PC-3 (cell line): ENCODE measurements at regions not wholly inside any gene's neighbourhood (a gene's known extent, or its start where the extent isn't known, plus 50 kb on each side); places are given as distances from the start of the nearest gene placed in this dataset.

Experiments used
- EZH2 ChIP-seq: fragments of 300-600 bp; sonication (generic); IDR thresholded peaks from one replicate; pipeline ENCODE4 v1.6.1; 2017; ENCODE audit warnings: antibody characterized with exemption, mild to moderate bottlenecking, low read length; ENCODE audit not compliant: unreplicated experiment
- EZH2phosphoT487 ChIP-seq: fragments of 300-600 bp; sonication (generic); IDR thresholded peaks from 2 replicates; pipeline ENCODE4 v1.6.1; 2018; ENCODE audit warnings: mild to moderate bottlenecking, antibody characterized with exemption, low read length, borderline replicate concordance
- TF ChIP-seq, protein P1 (sequence below): fragments of 300-600 bp; sonication (generic); conservative IDR thresholded peaks from 2 replicates; pipeline ENCODE4 v1.5.1; 2017; ENCODE audit warnings: antibody characterized with exemption, low read depth, mild to moderate bottlenecking, low read length

DNA sequence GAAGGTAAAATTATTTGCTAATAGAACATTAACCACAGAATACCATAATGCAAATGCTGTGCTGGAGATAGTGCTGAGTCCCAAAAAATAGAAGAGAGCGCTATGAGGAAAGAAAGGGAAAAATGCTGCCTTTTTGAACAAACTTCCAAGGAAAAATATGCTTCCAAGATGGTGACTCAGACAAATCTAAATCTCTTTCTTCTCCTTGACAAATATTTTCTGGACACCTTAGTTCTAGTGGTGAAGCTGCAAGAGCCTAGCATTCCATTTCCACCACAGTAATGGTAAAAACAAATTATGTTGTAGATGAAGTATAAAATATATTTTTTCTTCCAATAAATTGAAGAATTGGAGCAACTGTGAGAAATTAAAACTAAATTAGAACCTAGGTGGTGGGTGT lies 155.6 kb upstream of the TBX18 start:
- TF ChIP-seq, protein P1, sequence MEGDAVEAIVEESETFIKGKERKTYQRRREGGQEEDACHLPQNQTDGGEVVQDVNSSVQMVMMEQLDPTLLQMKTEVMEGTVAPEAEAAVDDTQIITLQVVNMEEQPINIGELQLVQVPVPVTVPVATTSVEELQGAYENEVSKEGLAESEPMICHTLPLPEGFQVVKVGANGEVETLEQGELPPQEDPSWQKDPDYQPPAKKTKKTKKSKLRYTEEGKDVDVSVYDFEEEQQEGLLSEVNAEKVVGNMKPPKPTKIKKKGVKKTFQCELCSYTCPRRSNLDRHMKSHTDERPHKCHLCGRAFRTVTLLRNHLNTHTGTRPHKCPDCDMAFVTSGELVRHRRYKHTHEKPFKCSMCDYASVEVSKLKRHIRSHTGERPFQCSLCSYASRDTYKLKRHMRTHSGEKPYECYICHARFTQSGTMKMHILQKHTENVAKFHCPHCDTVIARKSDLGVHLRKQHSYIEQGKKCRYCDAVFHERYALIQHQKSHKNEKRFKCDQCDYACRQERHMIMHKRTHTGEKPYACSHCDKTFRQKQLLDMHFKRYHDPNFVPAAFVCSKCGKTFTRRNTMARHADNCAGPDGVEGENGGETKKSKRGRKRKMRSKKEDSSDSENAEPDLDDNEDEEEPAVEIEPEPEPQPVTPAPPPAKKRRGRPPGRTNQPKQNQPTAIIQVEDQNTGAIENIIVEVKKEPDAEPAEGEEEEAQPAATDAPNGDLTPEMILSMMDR: no peak
- TF ChIP-seq EZH2phosphoT487 (no peak), EZH2 (no peak)
